GM10248 (cell line): ENCODE measurements at regions not wholly inside any gene's neighbourhood (a gene's known extent, or its start where the extent isn't known, plus 50 kb on each side); places are given as distances from the start of the nearest gene placed in this dataset.

Experiments used
- CTCF ChIA-PET: fragments of 300-600 bp; sonication (Branson Sonifier 250); formaldehyde crosslinking; extraction: SDS; loops from one replicate; lab custom pipeline; 2021; ENCODE audit warnings: antibody characterized with exemption; lab: Yijun Ruan, JAX
- POLR2A ChIA-PET: fragments of 350-650 bp; sonication (Branson Sonifier 250); formaldehyde crosslinking; extraction: SDS; loops from one replicate; lab custom pipeline; 2020; ENCODE audit warnings: antibody characterized with exemption; lab: Yijun Ruan, JAX
- DNase-seq: peaks from one replicate; pipeline ENCODE4 v3.0.0; 2012; ENCODE audit errors: extremely low spot score
- TF ChIP-seq, protein P1 (sequence below): IDR thresholded peaks from 2 replicates; pipeline ENCODE4 v1.5.1; 2012; ENCODE audit warnings: mild to moderate bottlenecking, low read depth; ENCODE audit errors: extremely low read depth, missing control alignments, control extremely low read depth

DNA sequence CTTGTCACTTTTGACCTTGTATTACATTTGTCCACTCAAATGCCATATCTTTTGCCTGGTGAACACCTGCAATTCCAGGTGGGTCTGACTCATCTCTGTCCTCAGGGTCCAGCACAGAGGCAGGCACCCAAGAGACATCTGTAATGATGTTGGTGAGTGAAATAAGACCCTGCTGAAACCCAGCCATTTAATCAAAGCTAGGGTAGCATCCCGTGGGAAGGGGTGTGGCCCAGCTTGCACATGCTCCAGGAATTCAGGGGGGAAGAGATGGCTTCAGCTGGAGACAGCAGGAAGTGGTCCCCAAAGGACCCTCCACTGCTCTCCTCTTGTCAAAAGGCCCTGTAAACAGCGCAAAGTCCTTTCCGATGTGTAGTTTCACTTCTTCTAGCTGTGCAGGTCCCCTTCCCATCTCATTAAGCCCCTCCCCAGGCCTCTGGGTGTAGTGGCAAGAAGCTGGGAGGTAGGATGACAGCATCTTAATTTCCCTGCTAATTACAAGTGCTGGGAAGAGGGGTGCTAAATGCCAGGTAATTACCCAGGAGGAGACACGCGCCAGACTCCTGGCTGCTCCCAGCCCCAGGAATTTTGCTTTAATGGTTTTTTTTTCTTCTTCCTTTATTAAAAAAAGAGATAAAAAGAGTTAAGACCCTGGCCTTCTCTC is 54.4 kb upstream of the TRABD2B start:
- ChIA-PET POLR2A (no interaction called here), CTCF (interaction anchor here (4.0 kb wide), 1 partner anchor 10 kb away, joined by 25 read pairs; no protein-coding TSS in a partner anchor)
- TF ChIP-seq, protein P1, sequence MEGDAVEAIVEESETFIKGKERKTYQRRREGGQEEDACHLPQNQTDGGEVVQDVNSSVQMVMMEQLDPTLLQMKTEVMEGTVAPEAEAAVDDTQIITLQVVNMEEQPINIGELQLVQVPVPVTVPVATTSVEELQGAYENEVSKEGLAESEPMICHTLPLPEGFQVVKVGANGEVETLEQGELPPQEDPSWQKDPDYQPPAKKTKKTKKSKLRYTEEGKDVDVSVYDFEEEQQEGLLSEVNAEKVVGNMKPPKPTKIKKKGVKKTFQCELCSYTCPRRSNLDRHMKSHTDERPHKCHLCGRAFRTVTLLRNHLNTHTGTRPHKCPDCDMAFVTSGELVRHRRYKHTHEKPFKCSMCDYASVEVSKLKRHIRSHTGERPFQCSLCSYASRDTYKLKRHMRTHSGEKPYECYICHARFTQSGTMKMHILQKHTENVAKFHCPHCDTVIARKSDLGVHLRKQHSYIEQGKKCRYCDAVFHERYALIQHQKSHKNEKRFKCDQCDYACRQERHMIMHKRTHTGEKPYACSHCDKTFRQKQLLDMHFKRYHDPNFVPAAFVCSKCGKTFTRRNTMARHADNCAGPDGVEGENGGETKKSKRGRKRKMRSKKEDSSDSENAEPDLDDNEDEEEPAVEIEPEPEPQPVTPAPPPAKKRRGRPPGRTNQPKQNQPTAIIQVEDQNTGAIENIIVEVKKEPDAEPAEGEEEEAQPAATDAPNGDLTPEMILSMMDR, result no peak
- no peak for DNase-seq

DNA sequence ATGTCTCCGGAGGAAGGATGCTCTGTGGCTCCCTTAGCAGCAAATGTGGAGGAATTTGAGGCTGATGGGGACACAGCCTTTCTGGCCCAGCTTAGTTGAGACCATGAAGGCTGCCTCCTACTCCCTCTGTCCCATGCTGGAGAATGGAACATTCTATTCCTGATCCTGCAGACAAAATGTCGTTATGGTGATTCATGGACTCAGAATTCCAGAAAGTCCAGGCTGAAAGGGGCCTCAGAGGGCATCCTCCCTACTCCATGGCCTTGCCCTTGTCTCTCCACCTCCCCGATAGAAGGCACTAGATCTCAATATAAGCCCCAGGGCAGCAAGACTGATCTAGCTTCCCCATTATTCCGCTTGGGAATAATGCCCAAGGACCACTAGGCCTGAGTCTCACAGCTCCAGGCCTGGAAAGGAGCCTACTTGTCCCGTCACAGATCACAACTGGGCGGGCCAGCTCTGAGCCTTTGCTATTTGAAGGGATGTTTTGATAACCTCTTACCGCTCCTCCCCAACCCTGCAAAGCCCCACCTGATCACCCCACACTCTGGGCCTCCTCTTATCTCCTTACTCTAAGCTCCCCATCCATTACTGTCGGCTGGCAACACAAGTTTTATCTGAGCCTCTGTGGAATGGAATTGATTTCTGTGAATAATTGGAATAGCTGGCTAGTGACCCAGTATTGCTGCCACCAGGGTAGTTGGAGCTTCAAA is 52.8 kb upstream of the TRABD2B start:
- TF ChIP-seq, protein P1, result no peak
- CTCF ChIA-PET, result interaction anchor here (0.9 to 4.0 kb wide), 3 partner anchors 12 to 14 kb away, joined by 3 to 25 read pairs (median 10); no protein-coding TSS in a partner anchor
- POLR2A ChIA-PET, result no interaction called here
- DNase-seq, result no peak

DNA sequence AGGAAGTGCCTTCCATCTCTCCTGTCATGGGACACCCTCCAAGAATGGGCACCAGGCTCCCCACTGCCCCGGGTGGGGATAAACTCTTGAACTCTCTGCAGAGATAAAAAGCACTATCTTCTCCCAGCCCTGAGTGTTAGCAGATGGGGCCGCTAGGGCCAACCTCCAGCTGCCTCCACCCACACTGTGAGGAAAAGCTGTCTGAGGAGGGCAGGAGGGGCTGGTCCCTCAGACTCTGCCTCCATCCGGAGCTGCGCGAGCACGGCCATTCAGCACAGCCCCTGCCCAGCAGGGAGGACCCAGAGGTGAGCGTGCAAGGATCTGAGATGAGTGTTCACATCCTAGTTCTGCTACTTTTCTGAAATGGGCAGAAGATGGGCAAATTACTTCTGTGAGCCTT is 51.8 kb upstream of the TRABD2B start:
- CTCF ChIA-PET, result interaction anchor here (2.5 kb wide), 1 partner anchor 13 kb away, joined by 10 read pairs; no protein-coding TSS in a partner anchor
- TF ChIP-seq, protein P1, result no peak
- POLR2A ChIA-PET, result no interaction called here
- no peak for DNase-seq

DNA sequence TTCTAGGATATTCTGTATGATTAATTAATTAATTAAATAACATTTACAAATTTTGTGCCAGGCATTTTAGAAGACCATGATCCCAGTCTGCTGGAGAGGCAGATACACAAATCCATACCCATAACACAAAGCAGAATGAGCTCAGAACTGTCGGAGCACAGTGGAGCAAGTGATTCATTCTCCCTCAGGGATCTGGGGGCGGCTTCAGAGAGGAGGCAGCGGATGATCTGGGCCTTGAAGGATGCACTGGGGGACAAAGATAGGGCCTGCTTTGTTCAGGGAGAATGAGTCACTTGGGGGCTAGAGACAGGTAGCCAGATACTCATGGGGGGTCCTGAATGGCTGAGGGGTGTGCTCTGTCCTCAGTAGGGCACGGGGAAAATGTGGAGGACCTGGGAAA is 50.9 kb upstream of the TRABD2B start:
- POLR2A ChIA-PET, result no interaction called here
- DNase-seq, result no peak
- TF ChIP-seq, protein P1, result no peak
- CTCF ChIA-PET, result interaction anchor here (0.6 to 2.5 kb wide), 2 partner anchors 9 to 14 kb away, joined by 3 to 10 read pairs; no protein-coding TSS in a partner anchor

DNA sequence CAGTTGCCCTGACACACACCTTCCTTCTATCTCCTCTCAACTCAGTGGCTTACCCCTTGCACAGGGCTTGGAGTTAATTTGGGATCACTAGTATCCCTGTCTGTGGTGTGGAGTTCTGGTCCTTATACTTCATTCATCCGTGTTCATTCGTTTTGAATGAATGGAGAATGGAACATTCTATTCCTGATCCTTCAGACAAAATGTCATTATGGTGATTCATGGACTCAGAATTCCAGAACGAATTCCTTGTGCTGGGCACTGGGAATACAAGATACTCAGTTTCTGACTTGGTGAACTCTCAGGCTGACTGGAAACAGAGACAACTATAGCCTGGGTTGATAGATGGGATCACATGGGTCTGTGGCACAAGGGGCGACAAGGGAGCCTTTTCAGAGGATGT is 49.9 kb upstream of the TRABD2B start:
- no peak for DNase-seq
- TF ChIP-seq, protein P1, result no peak
- POLR2A ChIA-PET, result no interaction called here
- CTCF ChIA-PET, result interaction anchor here (2.5 kb wide), 1 partner anchor 15 kb away, joined by 10 read pairs; no protein-coding TSS in a partner anchor
